WTC11 (cell line): ENCODE measurements at regions not wholly inside any gene's neighbourhood (a gene's known extent, or its start where the extent isn't known, plus 50 kb on each side); places are given as distances from the start of the nearest gene placed in this dataset.

ENCODE experiments used
- ESRRA ChIP-seq: sonication (generic); formaldehyde crosslinking; IDR thresholded peaks from 2 replicates; pipeline ENCODE4 v1.8.1; 2022; ENCODE audit warnings: mild to moderate bottlenecking, missing genetic modification reagents, borderline replicate concordance
- FOXP1 ChIP-seq: sonication (generic); formaldehyde crosslinking; IDR thresholded peaks from 2 replicates; pipeline ENCODE4 v1.8.0; 2022; ENCODE audit warnings: missing genetic modification reagents, mild to moderate bottlenecking, moderate library complexity, borderline replicate concordance
- GABPB1 ChIP-seq: sonication (generic); formaldehyde crosslinking; IDR thresholded peaks from 2 replicates; pipeline ENCODE4 v1.8.1; 2023; ENCODE audit warnings: mild to moderate bottlenecking, missing genetic modification reagents
- GTF2I ChIP-seq: fragments of 250-450 bp; sonication (Bioruptor Pico); conservative IDR thresholded peaks from 2 replicates; pipeline ENCODE4 v1.4.0; 2021; ENCODE audit warnings: mild to moderate bottlenecking
- SMAD3 ChIP-seq: sonication (generic); formaldehyde crosslinking; IDR thresholded peaks from 2 replicates; pipeline ENCODE4 v1.8.0; 2022; ENCODE audit warnings: missing genetic modification reagents, mild to moderate bottlenecking, borderline replicate concordance
- SP1 ChIP-seq: sonication (generic); formaldehyde crosslinking; conservative IDR thresholded peaks from 2 replicates; pipeline ENCODE4 v1.8.1; 2022; ENCODE audit warnings: missing genetic modification reagents
- ZNF121 ChIP-seq: sonication (generic); formaldehyde crosslinking; IDR thresholded peaks from 2 replicates; pipeline ENCODE4 v1.8.0; 2023; ENCODE audit warnings: missing genetic modification reagents
- ZNF219 ChIP-seq: sonication (generic); formaldehyde crosslinking; IDR thresholded peaks from 2 replicates; pipeline ENCODE4 v1.8.0; 2023; ENCODE audit warnings: missing genetic modification reagents, mild to moderate bottlenecking, borderline replicate concordance
- TF ChIP-seq, protein P1 (sequence below): sonication (generic); formaldehyde crosslinking; IDR thresholded peaks from 2 replicates; pipeline ENCODE4 v1.8.0; 2023; ENCODE audit warnings: mild to moderate bottlenecking, missing genetic modification reagents
- TF ChIP-seq, protein P2 (sequence below): fragments of 200-600 bp; IDR thresholded peaks from 2 replicates; pipeline ENCODE4 v1.8.0; 2022; ENCODE audit warnings: antibody characterized with exemption
- TF ChIP-seq, protein P3 (sequence below): sonication (generic); formaldehyde crosslinking; IDR thresholded peaks from 2 replicates; pipeline ENCODE4 v1.8.1; 2023; ENCODE audit warnings: mild to moderate bottlenecking, missing genetic modification reagents, moderate library complexity
- TF ChIP-seq, protein P4 (sequence below): sonication (generic); formaldehyde crosslinking; conservative IDR thresholded peaks from 2 replicates; pipeline ENCODE4 v1.8.1; 2023; ENCODE audit warnings: mild to moderate bottlenecking, low read depth, missing genetic modification reagents, moderate library complexity
- TF ChIP-seq, protein P5 (sequence below): sonication (generic); formaldehyde crosslinking; IDR thresholded peaks from 2 replicates; pipeline ENCODE4 v1.8.0; 2022; ENCODE audit warnings: mild to moderate bottlenecking, missing genetic modification reagents
- TF ChIP-seq, protein P6 (sequence below): sonication (generic); formaldehyde crosslinking; IDR thresholded peaks from 2 replicates; pipeline ENCODE4 v1.8.1; 2022; ENCODE audit warnings: mild to moderate bottlenecking, missing genetic modification reagents, moderate library complexity, borderline replicate concordance

DNA sequence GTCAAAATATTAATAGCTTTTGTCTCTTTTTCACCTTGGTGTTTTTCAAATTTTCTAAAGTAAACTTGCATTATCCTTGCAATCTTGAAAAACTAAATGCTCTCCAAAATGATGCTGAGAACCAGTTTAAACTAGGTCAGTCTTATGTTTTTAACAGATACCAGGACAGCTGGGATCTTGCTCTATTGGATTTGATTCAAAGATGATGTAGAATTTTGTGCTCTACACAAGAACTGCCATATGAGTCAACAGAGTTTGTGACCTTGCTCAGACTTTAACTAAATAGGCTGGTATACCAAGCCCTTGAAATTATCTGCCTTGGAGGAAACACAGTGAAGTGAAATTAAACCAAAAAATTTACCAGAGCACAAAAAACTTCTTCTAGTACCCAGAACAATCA is 991.1 kb downstream of the STPG2 start:
- TF ChIP-seq, protein P1, sequence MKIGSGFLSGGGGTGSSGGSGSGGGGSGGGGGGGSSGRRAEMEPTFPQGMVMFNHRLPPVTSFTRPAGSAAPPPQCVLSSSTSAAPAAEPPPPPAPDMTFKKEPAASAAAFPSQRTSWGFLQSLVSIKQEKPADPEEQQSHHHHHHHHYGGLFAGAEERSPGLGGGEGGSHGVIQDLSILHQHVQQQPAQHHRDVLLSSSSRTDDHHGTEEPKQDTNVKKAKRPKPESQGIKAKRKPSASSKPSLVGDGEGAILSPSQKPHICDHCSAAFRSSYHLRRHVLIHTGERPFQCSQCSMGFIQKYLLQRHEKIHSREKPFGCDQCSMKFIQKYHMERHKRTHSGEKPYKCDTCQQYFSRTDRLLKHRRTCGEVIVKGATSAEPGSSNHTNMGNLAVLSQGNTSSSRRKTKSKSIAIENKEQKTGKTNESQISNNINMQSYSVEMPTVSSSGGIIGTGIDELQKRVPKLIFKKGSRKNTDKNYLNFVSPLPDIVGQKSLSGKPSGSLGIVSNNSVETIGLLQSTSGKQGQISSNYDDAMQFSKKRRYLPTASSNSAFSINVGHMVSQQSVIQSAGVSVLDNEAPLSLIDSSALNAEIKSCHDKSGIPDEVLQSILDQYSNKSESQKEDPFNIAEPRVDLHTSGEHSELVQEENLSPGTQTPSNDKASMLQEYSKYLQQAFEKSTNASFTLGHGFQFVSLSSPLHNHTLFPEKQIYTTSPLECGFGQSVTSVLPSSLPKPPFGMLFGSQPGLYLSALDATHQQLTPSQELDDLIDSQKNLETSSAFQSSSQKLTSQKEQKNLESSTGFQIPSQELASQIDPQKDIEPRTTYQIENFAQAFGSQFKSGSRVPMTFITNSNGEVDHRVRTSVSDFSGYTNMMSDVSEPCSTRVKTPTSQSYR (CRISPR knock-in tag), result no peak
- TF ChIP-seq FOXP1 (CRISPR knock-in tag) (no peak), ZNF219 (CRISPR knock-in tag) (no peak), SP1 (CRISPR knock-in tag) (no peak), GABPB1 (CRISPR knock-in tag) (no peak), SMAD3 (CRISPR knock-in tag) (no peak), GTF2I (CRISPR knock-in tag) (no peak), ESRRA (CRISPR knock-in tag) (no peak), ZNF121 (no peak)
- TF ChIP-seq, protein P2, sequence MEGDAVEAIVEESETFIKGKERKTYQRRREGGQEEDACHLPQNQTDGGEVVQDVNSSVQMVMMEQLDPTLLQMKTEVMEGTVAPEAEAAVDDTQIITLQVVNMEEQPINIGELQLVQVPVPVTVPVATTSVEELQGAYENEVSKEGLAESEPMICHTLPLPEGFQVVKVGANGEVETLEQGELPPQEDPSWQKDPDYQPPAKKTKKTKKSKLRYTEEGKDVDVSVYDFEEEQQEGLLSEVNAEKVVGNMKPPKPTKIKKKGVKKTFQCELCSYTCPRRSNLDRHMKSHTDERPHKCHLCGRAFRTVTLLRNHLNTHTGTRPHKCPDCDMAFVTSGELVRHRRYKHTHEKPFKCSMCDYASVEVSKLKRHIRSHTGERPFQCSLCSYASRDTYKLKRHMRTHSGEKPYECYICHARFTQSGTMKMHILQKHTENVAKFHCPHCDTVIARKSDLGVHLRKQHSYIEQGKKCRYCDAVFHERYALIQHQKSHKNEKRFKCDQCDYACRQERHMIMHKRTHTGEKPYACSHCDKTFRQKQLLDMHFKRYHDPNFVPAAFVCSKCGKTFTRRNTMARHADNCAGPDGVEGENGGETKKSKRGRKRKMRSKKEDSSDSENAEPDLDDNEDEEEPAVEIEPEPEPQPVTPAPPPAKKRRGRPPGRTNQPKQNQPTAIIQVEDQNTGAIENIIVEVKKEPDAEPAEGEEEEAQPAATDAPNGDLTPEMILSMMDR, result no peak
- TF ChIP-seq, protein P3, sequence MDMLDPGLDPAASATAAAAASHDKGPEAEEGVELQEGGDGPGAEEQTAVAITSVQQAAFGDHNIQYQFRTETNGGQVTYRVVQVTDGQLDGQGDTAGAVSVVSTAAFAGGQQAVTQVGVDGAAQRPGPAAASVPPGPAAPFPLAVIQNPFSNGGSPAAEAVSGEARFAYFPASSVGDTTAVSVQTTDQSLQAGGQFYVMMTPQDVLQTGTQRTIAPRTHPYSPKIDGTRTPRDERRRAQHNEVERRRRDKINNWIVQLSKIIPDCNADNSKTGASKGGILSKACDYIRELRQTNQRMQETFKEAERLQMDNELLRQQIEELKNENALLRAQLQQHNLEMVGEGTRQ, result no peak
- TF ChIP-seq, protein P4, sequence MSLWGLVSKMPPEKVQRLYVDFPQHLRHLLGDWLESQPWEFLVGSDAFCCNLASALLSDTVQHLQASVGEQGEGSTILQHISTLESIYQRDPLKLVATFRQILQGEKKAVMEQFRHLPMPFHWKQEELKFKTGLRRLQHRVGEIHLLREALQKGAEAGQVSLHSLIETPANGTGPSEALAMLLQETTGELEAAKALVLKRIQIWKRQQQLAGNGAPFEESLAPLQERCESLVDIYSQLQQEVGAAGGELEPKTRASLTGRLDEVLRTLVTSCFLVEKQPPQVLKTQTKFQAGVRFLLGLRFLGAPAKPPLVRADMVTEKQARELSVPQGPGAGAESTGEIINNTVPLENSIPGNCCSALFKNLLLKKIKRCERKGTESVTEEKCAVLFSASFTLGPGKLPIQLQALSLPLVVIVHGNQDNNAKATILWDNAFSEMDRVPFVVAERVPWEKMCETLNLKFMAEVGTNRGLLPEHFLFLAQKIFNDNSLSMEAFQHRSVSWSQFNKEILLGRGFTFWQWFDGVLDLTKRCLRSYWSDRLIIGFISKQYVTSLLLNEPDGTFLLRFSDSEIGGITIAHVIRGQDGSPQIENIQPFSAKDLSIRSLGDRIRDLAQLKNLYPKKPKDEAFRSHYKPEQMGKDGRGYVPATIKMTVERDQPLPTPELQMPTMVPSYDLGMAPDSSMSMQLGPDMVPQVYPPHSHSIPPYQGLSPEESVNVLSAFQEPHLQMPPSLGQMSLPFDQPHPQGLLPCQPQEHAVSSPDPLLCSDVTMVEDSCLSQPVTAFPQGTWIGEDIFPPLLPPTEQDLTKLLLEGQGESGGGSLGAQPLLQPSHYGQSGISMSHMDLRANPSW (CRISPR knock-in tag), result no peak
- TF ChIP-seq, protein P5, sequence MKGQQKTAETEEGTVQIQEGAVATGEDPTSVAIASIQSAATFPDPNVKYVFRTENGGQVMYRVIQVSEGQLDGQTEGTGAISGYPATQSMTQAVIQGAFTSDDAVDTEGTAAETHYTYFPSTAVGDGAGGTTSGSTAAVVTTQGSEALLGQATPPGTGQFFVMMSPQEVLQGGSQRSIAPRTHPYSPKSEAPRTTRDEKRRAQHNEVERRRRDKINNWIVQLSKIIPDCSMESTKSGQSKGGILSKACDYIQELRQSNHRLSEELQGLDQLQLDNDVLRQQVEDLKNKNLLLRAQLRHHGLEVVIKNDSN, result no peak
- TF ChIP-seq, protein P6, sequence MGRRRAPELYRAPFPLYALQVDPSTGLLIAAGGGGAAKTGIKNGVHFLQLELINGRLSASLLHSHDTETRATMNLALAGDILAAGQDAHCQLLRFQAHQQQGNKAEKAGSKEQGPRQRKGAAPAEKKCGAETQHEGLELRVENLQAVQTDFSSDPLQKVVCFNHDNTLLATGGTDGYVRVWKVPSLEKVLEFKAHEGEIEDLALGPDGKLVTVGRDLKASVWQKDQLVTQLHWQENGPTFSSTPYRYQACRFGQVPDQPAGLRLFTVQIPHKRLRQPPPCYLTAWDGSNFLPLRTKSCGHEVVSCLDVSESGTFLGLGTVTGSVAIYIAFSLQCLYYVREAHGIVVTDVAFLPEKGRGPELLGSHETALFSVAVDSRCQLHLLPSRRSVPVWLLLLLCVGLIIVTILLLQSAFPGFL (CRISPR knock-in tag), result no peak
